WERI-Rb-1 (cell line): ENCODE measurements at regions not wholly inside any gene's neighbourhood (a gene's known extent, or its start where the extent isn't known, plus 50 kb on each side); places are given as distances from the start of the nearest gene placed in this dataset.
A peak's percentile ranks its signal among the peaks of the same experiment; 100 is the strongest.
"Not testable (repeated sequence)": the region's sequence is repeated elsewhere in the genome, so short reads cannot be mapped to it uniquely, and the experiment has no call there.

Source experiments
- DNase-seq: peaks from one replicate; pipeline ENCODE4 v3.0.0-alpha.2; 2020
- H3K27ac ChIP-seq: fragments of 250-450 bp; sonication (Bioruptor Pico); 2 replicates; pipeline ENCODE4 v1.5.1; 2020; ENCODE audit warnings: mild to moderate bottlenecking, moderate library complexity
- H3K27me3 ChIP-seq: fragments of 250-450 bp; sonication (Bioruptor Pico); 2 replicates; pipeline ENCODE4 v1.5.1; 2021; ENCODE audit warnings: mild to moderate bottlenecking, low read depth, moderate library complexity; ENCODE audit not compliant: insufficient read depth, severe bottlenecking
- H3K36me3 ChIP-seq: fragments of 250-450 bp; sonication (Bioruptor Pico); 2 replicates; pipeline ENCODE4 v1.5.1; 2020; ENCODE audit warnings: mild to moderate bottlenecking, moderate library complexity
- H3K4me3 ChIP-seq: 2 replicates; pipeline ENCODE4 v1.5.1; 2011; ENCODE audit warnings: low read depth, mild to moderate bottlenecking, control low read depth, low read length
- H3K9me3 ChIP-seq: fragments of 250-450 bp; sonication (Bioruptor Pico); 2 replicates; pipeline ENCODE4 v1.5.1; 2021; ENCODE audit warnings: mild to moderate bottlenecking, moderate library complexity; ENCODE audit not compliant: severe bottlenecking
- CTCF ChIP-seq: IDR thresholded peaks from 2 replicates; pipeline ENCODE4 v1.5.1; 2011; ENCODE audit warnings: low read depth, mild to moderate bottlenecking, control low read depth, inconsistent platforms, low read length

DNA sequence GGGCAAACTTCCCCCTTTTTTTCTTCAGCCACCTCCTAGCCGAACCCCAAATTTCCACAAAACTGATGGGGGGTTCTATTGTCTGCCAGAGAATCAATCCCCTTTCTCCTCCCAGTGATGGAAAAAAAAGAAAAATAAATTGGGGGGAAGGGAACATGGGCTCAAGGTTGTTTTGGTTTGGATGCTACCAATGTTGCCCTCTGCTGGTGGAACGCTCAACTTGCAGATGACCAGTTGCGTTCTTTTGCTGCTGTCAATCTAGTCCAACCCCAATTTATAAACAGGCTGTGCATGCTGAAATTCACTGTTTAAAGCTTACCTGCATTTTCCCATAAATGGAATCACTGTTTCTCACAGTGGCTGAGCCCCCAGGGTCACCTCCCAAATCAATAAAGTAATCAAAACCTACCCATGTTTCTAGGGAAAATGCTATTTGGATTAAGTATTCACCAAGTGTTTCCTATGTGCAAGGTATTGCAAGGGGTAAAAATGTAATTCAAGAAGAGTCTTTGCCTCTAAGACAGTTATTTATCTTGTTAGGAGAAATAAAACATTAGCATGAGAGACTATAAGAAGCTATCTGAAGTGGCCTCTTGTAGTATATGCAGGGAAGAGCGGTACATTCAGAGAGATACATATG, 116.7 kb upstream of the TMEM164 start:
- no peaks in the 10 kb centered on the region for H3K36me3 ChIP-seq
- peaks cover 24% of the 10 kb centered on the region for H3K27me3 ChIP-seq
- TF ChIP-seq CTCF: peak; percentile 88
- no peaks in the 10 kb centered on the region for H3K9me3 ChIP-seq
- peak; percentile 35 for DNase-seq
- no peak overlapping the region for H3K27ac ChIP-seq
- H3K4me3 ChIP-seq: no peak overlapping the region

- H3K36me3 ChIP-seq: no peaks in the 10 kb centered on the region
- H3K27me3 ChIP-seq: peaks cover 12% of the 10 kb centered on the region
- no peak overlapping the region for H3K4me3 ChIP-seq
- no peak for DNase-seq
- no peak overlapping the region for H3K27ac ChIP-seq
- H3K9me3 ChIP-seq: no peaks in the 10 kb centered on the region
- TF ChIP-seq CTCF: no peak
Observed at GRCh38 chrX:109889289-109890006, 113.5 kb upstream of the TMEM164 start.

GRCh38 chrX:109890300-109890699, 112.6 kb upstream of the TMEM164 start:
- Histone ChIP-seq H3K27ac (no peak overlapping the region), H3K36me3 (no peaks in the 10 kb centered on the region), H3K4me3 (no peak overlapping the region), H3K9me3 (no peaks in the 10 kb centered on the region), H3K27me3 (peaks cover 12% of the 10 kb centered on the region)
- no peak for DNase-seq
- TF ChIP-seq CTCF: no peak

GRCh38 chrX:109890910-109891502, 111.9 kb upstream of the TMEM164 start:
- Histone ChIP-seq H3K27ac (no peak overlapping the region), H3K36me3 (no peaks in the 10 kb centered on the region), H3K27me3 (peaks cover 12% of the 10 kb centered on the region), H3K9me3 (no peaks in the 10 kb centered on the region), H3K4me3 (no peak overlapping the region)
- peak; percentile 73 for DNase-seq
- TF ChIP-seq CTCF: peak; percentile 84

- DNase-seq, H3K27me3 ChIP-seq, H3K9me3 ChIP-seq, H3K27ac ChIP-seq, H3K4me3 ChIP-seq, H3K36me3 ChIP-seq: not testable (repeated sequence)
Observed at GRCh38 chrX:109896024-109896423, 106.9 kb upstream of the TMEM164 start.

- Histone ChIP-seq H3K27ac (no peak overlapping the region), H3K36me3 (no peaks in the 10 kb centered on the region), H3K4me3 (no peak overlapping the region), H3K9me3 (peaks cover 7% of the 10 kb centered on the region), H3K27me3 (no peaks in the 10 kb centered on the region)
- no peak for TF ChIP-seq CTCF
- no peak for DNase-seq
Observed at GRCh38 chrX:109902665-109903064, 100.2 kb upstream of the TMEM164 start.
